ENCODE measurements at regions not wholly inside any gene's neighbourhood (a gene's known extent, or its start where the extent isn't known, plus 50 kb on each side); places are given as distances from the start of the nearest gene placed in this dataset.

GRCh38 chr4:79772510-79772909 is 300.5 kb downstream of the ANTXR2 start:
- TF ChIP-seq YY1 (IDR thresholded peaks at IDR 0.05; ENCODE audit: insufficient read depth, insufficient read length) (no peak), ZNF274 (IDR thresholded peaks at IDR 0.05; ENCODE audit: low read depth, low read length) (no peak), SUZ12 (IDR thresholded peaks at IDR 0.05; ENCODE audit: extremely low read depth, insufficient read depth, insufficient read length) (no peak)
